ENCODE measurements at regions not wholly inside any gene's neighbourhood (a gene's known extent, or its start where the extent isn't known, plus 50 kb on each side); places are given as distances from the start of the nearest gene placed in this dataset.

GRCh38 chr11:109015283-109015682 is 350.4 kb downstream of the DDX10 start:
- Mint-ChIP-seq H3K4me1 (ENCODE audit: low read depth) (no peaks in the 10 kb centered on the region), H3K36me3 (ENCODE audit: insufficient read depth) (no peaks in the 10 kb centered on the region), H3K27me3 (no peaks in the 10 kb centered on the region), H3K4me3 (ENCODE audit: low read depth) (no peak overlapping the region), H3K27ac (no peak overlapping the region), H3K9me3 (ENCODE audit: low read depth) (no peaks in the 10 kb centered on the region)
- no peak for TF ChIP-seq CTCF (IDR thresholded peaks at IDR 0.05; ENCODE audit: unreplicated experiment)
- no peak for DNase-seq (ENCODE audit: low spot score, unreplicated experiment)

- no peaks in the 10 kb centered on the region for H3K9me3 Mint-ChIP-seq (ENCODE audit: low read depth)
- H3K27ac Mint-ChIP-seq = no peak overlapping the region
- H3K4me1 Mint-ChIP-seq (ENCODE audit: low read depth) = no peaks in the 10 kb centered on the region
- no peaks in the 10 kb centered on the region for H3K36me3 Mint-ChIP-seq (ENCODE audit: insufficient read depth)
- no peak for DNase-seq (ENCODE audit: low spot score, unreplicated experiment)
- H3K27me3 Mint-ChIP-seq = peaks cover 2% of the 10 kb centered on the region
- H3K4me3 Mint-ChIP-seq (ENCODE audit: low read depth) = no peak overlapping the region
- no peak for TF ChIP-seq CTCF (IDR thresholded peaks at IDR 0.05; ENCODE audit: unreplicated experiment)
These were observed 351.9 kb downstream of the DDX10 start for GRCh38 chr11:109016724-109017123.

GRCh38 chr11:109017489-109017888 is 352.6 kb downstream of the DDX10 start:
- TF ChIP-seq CTCF (IDR thresholded peaks at IDR 0.05; ENCODE audit: unreplicated experiment) = no peak
- Mint-ChIP-seq H3K4me1 (ENCODE audit: low read depth) (no peaks in the 10 kb centered on the region), H3K4me3 (ENCODE audit: low read depth) (no peak overlapping the region), H3K9me3 (ENCODE audit: low read depth) (no peaks in the 10 kb centered on the region), H3K36me3 (ENCODE audit: insufficient read depth) (no peaks in the 10 kb centered on the region), H3K27ac (no peak overlapping the region), H3K27me3 (peaks cover 2% of the 10 kb centered on the region)
- DNase-seq (ENCODE audit: low spot score, unreplicated experiment) = no peak

GRCh38 chr11:109018639-109019038 is 353.8 kb downstream of the DDX10 start:
- Mint-ChIP-seq H3K27ac (no peak overlapping the region), H3K4me3 (ENCODE audit: low read depth) (no peak overlapping the region), H3K27me3 (peaks cover 2% of the 10 kb centered on the region), H3K4me1 (ENCODE audit: low read depth) (no peaks in the 10 kb centered on the region), H3K9me3 (ENCODE audit: low read depth) (no peaks in the 10 kb centered on the region), H3K36me3 (ENCODE audit: insufficient read depth) (no peaks in the 10 kb centered on the region)
- no peak for DNase-seq (ENCODE audit: low spot score, unreplicated experiment)
- TF ChIP-seq CTCF (IDR thresholded peaks at IDR 0.05; ENCODE audit: unreplicated experiment) = no peak

- no peak for DNase-seq (ENCODE audit: low spot score, unreplicated experiment)
- no peak overlapping the region for H3K27ac Mint-ChIP-seq
These were observed 354.6 kb downstream of the DDX10 start for GRCh38 chr11:109019342-109019936.

More at GRCh38 chr11:109019342-109019936, 354.6 kb downstream of the DDX10 start:
- TF ChIP-seq CTCF (IDR thresholded peaks at IDR 0.05; ENCODE audit: unreplicated experiment) = no peak
- H3K27me3 Mint-ChIP-seq = peaks cover 2% of the 10 kb centered on the region
- no peaks in the 10 kb centered on the region for H3K4me1 Mint-ChIP-seq (ENCODE audit: low read depth)
- no peak overlapping the region for H3K4me3 Mint-ChIP-seq (ENCODE audit: low read depth)
- H3K9me3 Mint-ChIP-seq (ENCODE audit: low read depth) = no peaks in the 10 kb centered on the region
- no peaks in the 10 kb centered on the region for H3K36me3 Mint-ChIP-seq (ENCODE audit: insufficient read depth)

All from progenitor cell of endocrine pancreas (in vitro differentiated cells).